ENCODE measurements at regions not wholly inside any gene's neighbourhood (a gene's known extent, or its start where the extent isn't known, plus 50 kb on each side); places are given as distances from the start of the nearest gene placed in this dataset.

- H3K4me3 ChIP-seq, result no peak overlapping the region
- no peak overlapping the region for H3K9ac ChIP-seq (ENCODE audit: low read depth in 2 of 2, low read length in 2 of 2)
- DNase-seq, result no peak
- no peaks in the 10 kb centered on the region for H3K4me1 ChIP-seq
- TF ChIP-seq, protein P1, sequence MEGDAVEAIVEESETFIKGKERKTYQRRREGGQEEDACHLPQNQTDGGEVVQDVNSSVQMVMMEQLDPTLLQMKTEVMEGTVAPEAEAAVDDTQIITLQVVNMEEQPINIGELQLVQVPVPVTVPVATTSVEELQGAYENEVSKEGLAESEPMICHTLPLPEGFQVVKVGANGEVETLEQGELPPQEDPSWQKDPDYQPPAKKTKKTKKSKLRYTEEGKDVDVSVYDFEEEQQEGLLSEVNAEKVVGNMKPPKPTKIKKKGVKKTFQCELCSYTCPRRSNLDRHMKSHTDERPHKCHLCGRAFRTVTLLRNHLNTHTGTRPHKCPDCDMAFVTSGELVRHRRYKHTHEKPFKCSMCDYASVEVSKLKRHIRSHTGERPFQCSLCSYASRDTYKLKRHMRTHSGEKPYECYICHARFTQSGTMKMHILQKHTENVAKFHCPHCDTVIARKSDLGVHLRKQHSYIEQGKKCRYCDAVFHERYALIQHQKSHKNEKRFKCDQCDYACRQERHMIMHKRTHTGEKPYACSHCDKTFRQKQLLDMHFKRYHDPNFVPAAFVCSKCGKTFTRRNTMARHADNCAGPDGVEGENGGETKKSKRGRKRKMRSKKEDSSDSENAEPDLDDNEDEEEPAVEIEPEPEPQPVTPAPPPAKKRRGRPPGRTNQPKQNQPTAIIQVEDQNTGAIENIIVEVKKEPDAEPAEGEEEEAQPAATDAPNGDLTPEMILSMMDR (IDR thresholded peaks at IDR 0.05), result no peak
- H3K36me3 ChIP-seq, result no peaks in the 10 kb centered on the region
- H3K27me3 ChIP-seq, result no peaks in the 10 kb centered on the region
- no peak overlapping the region for H3K27ac ChIP-seq
- H3K9me3 ChIP-seq, result no peaks in the 10 kb centered on the region
- intact Hi-C loops (cut with DNase I), result no loop called here
Measured at GRCh38 chr2:82395531-82395930, 2063.5 kb downstream of the SUCLG1 start.

DNA sequence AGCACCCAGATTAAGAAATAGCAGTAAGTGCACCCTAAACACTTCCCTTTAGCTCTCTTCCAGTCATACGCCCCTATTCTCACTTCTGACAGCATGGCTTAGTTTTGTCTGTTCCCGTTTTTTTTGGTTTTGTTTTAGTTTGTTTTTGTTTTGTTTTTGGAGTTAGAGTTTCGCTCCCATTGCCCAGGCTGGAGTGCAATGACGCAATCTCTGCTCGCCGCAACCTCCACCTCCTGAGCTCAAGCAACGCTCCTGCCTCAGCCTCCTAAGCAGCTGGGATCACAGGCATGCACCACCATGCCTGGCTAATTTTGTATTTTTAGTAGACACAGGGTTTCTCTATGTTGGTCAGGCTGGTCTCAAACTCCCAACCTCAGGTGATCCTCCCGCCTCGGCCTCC, 2067.7 kb downstream of the SUCLG1 start:
- Histone ChIP-seq H3K4me3 (no peak overlapping the region), H3K9me3 (no peaks in the 10 kb centered on the region), H3K4me1 (no peaks in the 10 kb centered on the region), H3K36me3 (no peaks in the 10 kb centered on the region), H3K9ac (ENCODE audit: low read depth in 2 of 2, low read length in 2 of 2) (no peak overlapping the region), H3K27me3 (no peaks in the 10 kb centered on the region), H3K27ac (no peak overlapping the region)
- intact Hi-C loops (cut with DNase I), result no loop called here
- TF ChIP-seq, protein P1 (IDR thresholded peaks at IDR 0.05), result no peak
- no peak for DNase-seq

- Histone ChIP-seq H3K36me3 (no peaks in the 10 kb centered on the region), H3K4me3 (no peak overlapping the region), H3K4me1 (no peaks in the 10 kb centered on the region), H3K27ac (no peak overlapping the region), H3K27me3 (no peaks in the 10 kb centered on the region), H3K9me3 (no peaks in the 10 kb centered on the region), H3K9ac (ENCODE audit: low read depth in 2 of 2, low read length in 2 of 2) (no peak overlapping the region)
- no peak for DNase-seq
- TF ChIP-seq, protein P1 (IDR thresholded peaks at IDR 0.05), result no peak
- intact Hi-C loops (cut with DNase I), result no loop called here
Measured at GRCh38 chr2:82355622-82356021, 2051.1 kb upstream of the LRRTM1 start.

DNA sequence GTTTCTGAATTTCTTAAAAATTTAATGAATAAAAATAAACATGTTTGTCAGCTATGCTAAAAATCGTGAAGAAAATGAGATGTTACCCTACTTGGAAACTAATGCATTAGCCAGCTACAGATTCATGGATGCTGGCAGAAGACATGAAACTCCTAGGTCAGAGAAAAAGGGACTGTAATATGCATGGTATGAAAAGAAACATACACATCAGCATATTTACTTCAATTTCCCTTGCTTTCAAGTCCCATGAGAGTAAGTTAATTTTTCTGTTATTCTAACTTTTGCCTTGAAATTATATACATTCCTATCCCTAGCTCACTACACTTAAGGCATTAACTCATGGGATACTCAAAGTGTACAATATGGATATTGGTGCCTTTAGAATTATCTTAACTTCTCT, 2041.4 kb upstream of the LRRTM1 start:
- Histone ChIP-seq H3K9ac (ENCODE audit: low read depth in 2 of 2, low read length in 2 of 2) (no peak overlapping the region), H3K36me3 (no peaks in the 10 kb centered on the region), H3K4me1 (no peaks in the 10 kb centered on the region), H3K27ac (no peak overlapping the region), H3K9me3 (no peaks in the 10 kb centered on the region), H3K4me3 (no peak overlapping the region), H3K27me3 (no peaks in the 10 kb centered on the region)
- no peak for DNase-seq
- TF ChIP-seq, protein P1 (IDR thresholded peaks at IDR 0.05), result no peak
- intact Hi-C loops (cut with DNase I), result no loop called here

- no peaks in the 10 kb centered on the region for H3K4me1 ChIP-seq
- TF ChIP-seq, protein P1 (IDR thresholded peaks at IDR 0.05), result no peak
- no peak overlapping the region for H3K9ac ChIP-seq (ENCODE audit: low read depth in 2 of 2, low read length in 2 of 2)
- no peak overlapping the region for H3K4me3 ChIP-seq
- no peaks in the 10 kb centered on the region for H3K36me3 ChIP-seq
- DNase-seq, result no peak
- no peaks in the 10 kb centered on the region for H3K9me3 ChIP-seq
- intact Hi-C loops (cut with DNase I), result no loop called here
- H3K27ac ChIP-seq, result no peak overlapping the region
- H3K27me3 ChIP-seq, result no peaks in the 10 kb centered on the region
Measured at GRCh38 chr2:82344670-82345069, 2040.1 kb upstream of the LRRTM1 start.

DNA sequence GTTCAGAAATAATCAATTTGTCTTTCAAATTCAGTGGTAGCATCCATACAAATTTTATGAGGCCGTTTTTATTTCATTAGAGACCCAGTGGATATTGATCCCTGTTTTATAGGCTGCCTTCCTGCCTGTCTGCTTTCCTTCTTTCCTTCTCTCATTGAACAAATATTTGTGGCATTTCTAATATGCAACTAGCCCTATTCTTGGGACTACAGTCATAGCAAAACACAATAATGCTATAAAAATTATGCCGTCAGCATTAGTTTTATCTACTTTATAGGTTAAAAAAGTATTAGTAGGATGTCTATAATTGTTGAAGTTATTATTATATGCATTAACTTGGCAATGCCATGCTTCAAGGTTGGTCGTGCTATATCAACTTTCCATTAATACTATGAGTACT, 2037.8 kb upstream of the LRRTM1 start:
- DNase-seq, result no peak
- no peaks in the 10 kb centered on the region for H3K4me1 ChIP-seq
- no peaks in the 10 kb centered on the region for H3K36me3 ChIP-seq
- H3K9me3 ChIP-seq, result no peaks in the 10 kb centered on the region
- H3K9ac ChIP-seq (ENCODE audit: low read depth in 2 of 2, low read length in 2 of 2), result no peak overlapping the region
- TF ChIP-seq, protein P1 (IDR thresholded peaks at IDR 0.05), result no peak
- H3K27ac ChIP-seq, result no peak overlapping the region
- no peaks in the 10 kb centered on the region for H3K27me3 ChIP-seq
- H3K4me3 ChIP-seq, result no peak overlapping the region
- intact Hi-C loops (cut with DNase I), result no loop called here
